ENCODE measurements at regions not wholly inside any gene's neighbourhood (a gene's known extent, or its start where the extent isn't known, plus 50 kb on each side); places are given as distances from the start of the nearest gene placed in this dataset.

GRCh38 chr21:22573834-22574233 lies 1575.6 kb downstream of the NCAM2 start:
- Histone ChIP-seq H3K4me3 (ENCODE audit: low read length) (no peak overlapping the region), H3K27ac (ENCODE audit: low read length) (no peak overlapping the region), H3K9me3 (ENCODE audit: low read length) (peaks cover 4% of the 10 kb centered on the region), H3K9me2 (replicated peaks; ENCODE audit: insufficient read depth, low read length) (no peaks in the 10 kb centered on the region), H3K4me1 (ENCODE audit: low read length) (no peaks in the 10 kb centered on the region), H3K79me2 (ENCODE audit: low read length) (no peaks in the 10 kb centered on the region), H2AFZ (ENCODE audit: low read length) (no peak overlapping the region), H4K20me1 (ENCODE audit: insufficient read depth, low read depth, low read length) (no peaks in the 10 kb centered on the region), H3K36me3 (ENCODE audit: insufficient read depth, low read length) (no peaks in the 10 kb centered on the region), H3K4me2 (ENCODE audit: low read depth, low read length, poor library complexity, severe bottlenecking) (no peak overlapping the region), H3K27me3 (ENCODE audit: low read length) (no peaks in the 10 kb centered on the region), H3K9ac (ENCODE audit: low read length) (no peak overlapping the region)
- no peak for DNase-seq

- Histone ChIP-seq H2AFZ (ENCODE audit: low read length) (no peak overlapping the region), H3K4me2 (ENCODE audit: low read depth, low read length, poor library complexity, severe bottlenecking) (no peak overlapping the region), H4K20me1 (ENCODE audit: insufficient read depth, low read depth, low read length) (no peaks in the 10 kb centered on the region), H3K4me1 (ENCODE audit: low read length) (no peaks in the 10 kb centered on the region), H3K9me2 (replicated peaks; ENCODE audit: insufficient read depth, low read length) (no peaks in the 10 kb centered on the region), H3K27me3 (ENCODE audit: low read length) (no peaks in the 10 kb centered on the region), H3K79me2 (ENCODE audit: low read length) (no peaks in the 10 kb centered on the region), H3K36me3 (ENCODE audit: insufficient read depth, low read length) (no peaks in the 10 kb centered on the region), H3K9me3 (ENCODE audit: low read length) (peaks cover 12% of the 10 kb centered on the region; the same call in 1 of the 2 replicates), H3K4me3 (ENCODE audit: low read length) (no peak overlapping the region), H3K9ac (ENCODE audit: low read length) (no peak overlapping the region), H3K27ac (ENCODE audit: low read length) (no peak overlapping the region)
- DNase-seq: no peak
These were observed 1577.0 kb downstream of the NCAM2 start for GRCh38 chr21:22575165-22575584.

- Histone ChIP-seq H3K9ac (ENCODE audit: low read length) (no peak overlapping the region), H3K4me3 (ENCODE audit: low read length) (no peak overlapping the region), H3K4me2 (ENCODE audit: low read depth, low read length, poor library complexity, severe bottlenecking) (no peak overlapping the region), H3K4me1 (ENCODE audit: low read length) (no peaks in the 10 kb centered on the region), H3K9me3 (ENCODE audit: low read length) (peaks cover 22% of the 10 kb centered on the region; the same call in 1 of the 2 replicates), H3K27me3 (ENCODE audit: low read length) (no peaks in the 10 kb centered on the region), H3K79me2 (ENCODE audit: low read length) (no peaks in the 10 kb centered on the region), H3K36me3 (ENCODE audit: insufficient read depth, low read length) (no peaks in the 10 kb centered on the region), H2AFZ (ENCODE audit: low read length) (no peak overlapping the region), H4K20me1 (ENCODE audit: insufficient read depth, low read depth, low read length) (no peaks in the 10 kb centered on the region), H3K27ac (ENCODE audit: low read length) (no peak overlapping the region), H3K9me2 (replicated peaks; ENCODE audit: insufficient read depth, low read length) (no peaks in the 10 kb centered on the region)
- no peak for DNase-seq
These were observed 1581.5 kb downstream of the NCAM2 start for GRCh38 chr21:22579741-22580140.

- no peak overlapping the region for H3K27ac ChIP-seq (ENCODE audit: low read length)
- peaks cover 25% of the 10 kb centered on the region; the same call in 1 of the 2 replicates for H3K9me3 ChIP-seq (ENCODE audit: low read length)
- H3K4me2 ChIP-seq (ENCODE audit: low read depth, low read length, poor library complexity, severe bottlenecking): no peak overlapping the region
- H3K36me3 ChIP-seq (ENCODE audit: insufficient read depth, low read length): no peaks in the 10 kb centered on the region
- no peaks in the 10 kb centered on the region for H3K9me2 ChIP-seq (replicated peaks; ENCODE audit: insufficient read depth, low read length)
- no peaks in the 10 kb centered on the region for H4K20me1 ChIP-seq (ENCODE audit: insufficient read depth, low read depth, low read length)
- H3K79me2 ChIP-seq (ENCODE audit: low read length): no peaks in the 10 kb centered on the region
- no peak for DNase-seq
- H3K4me1 ChIP-seq (ENCODE audit: low read length): no peaks in the 10 kb centered on the region
- H2AFZ ChIP-seq (ENCODE audit: low read length): no peak overlapping the region
- no peaks in the 10 kb centered on the region for H3K27me3 ChIP-seq (ENCODE audit: low read length)
- H3K9ac ChIP-seq (ENCODE audit: low read length): no peak overlapping the region
- H3K4me3 ChIP-seq (ENCODE audit: low read length): no peak overlapping the region
These were observed 1583.8 kb downstream of the NCAM2 start for GRCh38 chr21:22582026-22582425.

- Histone ChIP-seq H3K4me3 (ENCODE audit: low read length) (no peak overlapping the region), H3K79me2 (ENCODE audit: low read length) (no peaks in the 10 kb centered on the region), H3K4me2 (ENCODE audit: low read depth, low read length, poor library complexity, severe bottlenecking) (no peak overlapping the region), H3K9me2 (replicated peaks; ENCODE audit: insufficient read depth, low read length) (no peaks in the 10 kb centered on the region), H3K36me3 (ENCODE audit: insufficient read depth, low read length) (no peaks in the 10 kb centered on the region), H3K27me3 (ENCODE audit: low read length) (no peaks in the 10 kb centered on the region), H3K4me1 (ENCODE audit: low read length) (no peaks in the 10 kb centered on the region), H3K27ac (ENCODE audit: low read length) (no peak overlapping the region), H2AFZ (ENCODE audit: low read length) (no peak overlapping the region), H3K9ac (ENCODE audit: low read length) (no peak overlapping the region), H4K20me1 (ENCODE audit: insufficient read depth, low read depth, low read length) (no peaks in the 10 kb centered on the region), H3K9me3 (ENCODE audit: low read length) (peaks cover 27% of the 10 kb centered on the region; the same call in 1 of the 2 replicates)
- DNase-seq: no peak
These were observed 1586.1 kb downstream of the NCAM2 start for GRCh38 chr21:22584308-22584707.

GRCh38 chr21:22585558-22585957 lies 1587.3 kb downstream of the NCAM2 start:
- Histone ChIP-seq H3K79me2 (ENCODE audit: low read length) (no peaks in the 10 kb centered on the region), H3K4me3 (ENCODE audit: low read length) (no peak overlapping the region), H2AFZ (ENCODE audit: low read length) (no peak overlapping the region), H3K27ac (ENCODE audit: low read length) (no peak overlapping the region), H3K9me3 (ENCODE audit: low read length) (peaks cover 25% of the 10 kb centered on the region; the same call in 1 of the 2 replicates), H3K36me3 (ENCODE audit: insufficient read depth, low read length) (no peaks in the 10 kb centered on the region), H4K20me1 (ENCODE audit: insufficient read depth, low read depth, low read length) (no peaks in the 10 kb centered on the region), H3K4me2 (ENCODE audit: low read depth, low read length, poor library complexity, severe bottlenecking) (no peak overlapping the region), H3K27me3 (ENCODE audit: low read length) (no peaks in the 10 kb centered on the region), H3K9ac (ENCODE audit: low read length) (no peak overlapping the region), H3K9me2 (replicated peaks; ENCODE audit: insufficient read depth, low read length) (no peaks in the 10 kb centered on the region), H3K4me1 (ENCODE audit: low read length) (no peaks in the 10 kb centered on the region)
- no peak for DNase-seq

GRCh38 chr21:22597660-22598255 lies 1599.5 kb downstream of the NCAM2 start:
- H3K9me3 ChIP-seq (ENCODE audit: low read length): peaks cover 25% of the 10 kb centered on the region
- H2AFZ ChIP-seq (ENCODE audit: low read length): no peak overlapping the region
- H3K4me3 ChIP-seq (ENCODE audit: low read length): no peak overlapping the region
- H3K27me3 ChIP-seq (ENCODE audit: low read length): no peaks in the 10 kb centered on the region
- no peaks in the 10 kb centered on the region for H4K20me1 ChIP-seq (ENCODE audit: insufficient read depth, low read depth, low read length)
- no peaks in the 10 kb centered on the region for H3K9me2 ChIP-seq (replicated peaks; ENCODE audit: insufficient read depth, low read length)
- no peak for DNase-seq
- no peaks in the 10 kb centered on the region for H3K36me3 ChIP-seq (ENCODE audit: insufficient read depth, low read length)
- no peaks in the 10 kb centered on the region for H3K79me2 ChIP-seq (ENCODE audit: low read length)
- H3K27ac ChIP-seq (ENCODE audit: low read length): no peak overlapping the region
- no peaks in the 10 kb centered on the region for H3K4me1 ChIP-seq (ENCODE audit: low read length)
- H3K9ac ChIP-seq (ENCODE audit: low read length): no peak overlapping the region
- no peak overlapping the region for H3K4me2 ChIP-seq (ENCODE audit: low read depth, low read length, poor library complexity, severe bottlenecking)

- Histone ChIP-seq H3K27me3 (ENCODE audit: low read length) (no peaks in the 10 kb centered on the region), H3K4me2 (ENCODE audit: low read depth, low read length, poor library complexity, severe bottlenecking) (no peak overlapping the region), H3K9me3 (ENCODE audit: low read length) (peaks cover 16% of the 10 kb centered on the region), H3K9me2 (replicated peaks; ENCODE audit: insufficient read depth, low read length) (no peaks in the 10 kb centered on the region), H3K36me3 (ENCODE audit: insufficient read depth, low read length) (no peaks in the 10 kb centered on the region), H3K9ac (ENCODE audit: low read length) (no peak overlapping the region), H2AFZ (ENCODE audit: low read length) (no peak overlapping the region), H4K20me1 (ENCODE audit: insufficient read depth, low read depth, low read length) (no peaks in the 10 kb centered on the region), H3K4me3 (ENCODE audit: low read length) (no peak overlapping the region), H3K4me1 (ENCODE audit: low read length) (no peaks in the 10 kb centered on the region), H3K27ac (ENCODE audit: low read length) (no peak overlapping the region), H3K79me2 (ENCODE audit: low read length) (no peaks in the 10 kb centered on the region)
- no peak for DNase-seq
These were observed 1611.6 kb downstream of the NCAM2 start for GRCh38 chr21:22609802-22610201.

Data from Karpas-422 (cell line).